SK-N-SH treated with all-trans-retinoic acid at 6 μM for 48 hours (cell line): ENCODE measurements at regions not wholly inside any gene's neighbourhood (a gene's known extent, or its start where the extent isn't known, plus 50 kb on each side); places are given as distances from the start of the nearest gene placed in this dataset.

Experiments used
- ATAC-seq: fragments of 200-7000 bp; cut with Tn5 transposase; 3 replicates; pipeline ENCODE4 v1.9.1; 2020; ENCODE audit warnings: mild to moderate bottlenecking, moderate library complexity
- ARNTL ChIP-seq: fragments of 450-650 bp; formaldehyde crosslinking; IDR thresholded peaks from 2 replicates; pipeline ENCODE4 v1.5.0; 2020; ENCODE audit warnings: low read depth, mild to moderate bottlenecking, moderate library complexity, borderline replicate concordance
- BACH2 ChIP-seq: fragments of 250-450 bp; sonication (Bioruptor Pico); IDR thresholded peaks from 2 replicates; pipeline ENCODE4 v1.9.0; 2021; ENCODE audit warnings: mild to moderate bottlenecking, borderline replicate concordance
- CSDC2 ChIP-seq: fragments of 250-450 bp; sonication (Bioruptor Pico); IDR thresholded peaks from 2 replicates; pipeline ENCODE4 v1.5.0; 2020; ENCODE audit warnings: mild to moderate bottlenecking, moderate library complexity
- GLIS3 ChIP-seq: fragments of 250-450 bp; sonication (Bioruptor Pico); IDR thresholded peaks from 2 replicates; pipeline ENCODE4 v1.5.0; 2020; ENCODE audit warnings: mild to moderate bottlenecking, moderate library complexity
- ISL1 ChIP-seq: fragments of 250-450 bp; sonication (Bioruptor Pico); IDR thresholded peaks from 2 replicates; pipeline ENCODE4 v2.1.2; 2022; ENCODE audit warnings: mild to moderate bottlenecking, moderate library complexity
- OSR1 ChIP-seq: fragments of 250-450 bp; sonication (Bioruptor Pico); IDR thresholded peaks from 2 replicates; pipeline ENCODE4 v1.8.0; 2022; ENCODE audit warnings: moderate library complexity, mild to moderate bottlenecking, inconsistent platforms
- PPARA ChIP-seq: fragments of 250-450 bp; sonication (Bioruptor Pico); IDR thresholded peaks from 2 replicates; pipeline ENCODE4 v1.5.0; 2020; ENCODE audit warnings: mild to moderate bottlenecking, borderline replicate concordance
- RARB ChIP-seq: fragments of 250-450 bp; sonication (Bioruptor Pico); IDR thresholded peaks from 2 replicates; pipeline ENCODE4 v1.8.0; 2021; ENCODE audit warnings: mild to moderate bottlenecking, moderate library complexity
- SNAI2 ChIP-seq: fragments of 250-450 bp; sonication (Bioruptor Pico); IDR thresholded peaks from 2 replicates; pipeline ENCODE4 v1.5.0; 2020; ENCODE audit warnings: mild to moderate bottlenecking, moderate library complexity
- TCF4 ChIP-seq: fragments of 250-450 bp; sonication (Bioruptor Pico); IDR thresholded peaks from 2 replicates; pipeline ENCODE4 v1.8.0; 2021; ENCODE audit warnings: mild to moderate bottlenecking, moderate library complexity, borderline replicate concordance
- TOX ChIP-seq: fragments of 250-450 bp; sonication (Bioruptor Pico); IDR thresholded peaks from 2 replicates; pipeline ENCODE4 v1.8.0; 2021; ENCODE audit warnings: mild to moderate bottlenecking, moderate library complexity, borderline replicate concordance
- ZC3H10 ChIP-seq: fragments of 250-450 bp; sonication (Bioruptor Pico); IDR thresholded peaks from 2 replicates; pipeline ENCODE4 v1.5.1; 2021; ENCODE audit warnings: mild to moderate bottlenecking, moderate library complexity
- ZFP3 ChIP-seq: fragments of 250-450 bp; sonication (Bioruptor Pico); IDR thresholded peaks from 2 replicates; pipeline ENCODE4 v1.5.0; 2020; ENCODE audit warnings: mild to moderate bottlenecking, moderate library complexity
- ZNF565 ChIP-seq: fragments of 450-650 bp; formaldehyde crosslinking; conservative IDR thresholded peaks from 2 replicates; pipeline ENCODE4 v1.5.0; 2020; ENCODE audit warnings: low read depth, mild to moderate bottlenecking, moderate library complexity
- ZNF70 ChIP-seq: fragments of 450-650 bp; formaldehyde crosslinking; IDR thresholded peaks from 2 replicates; pipeline ENCODE4 v1.5.0; 2020; ENCODE audit warnings: mild to moderate bottlenecking, moderate library complexity
- ZNF8 ChIP-seq: fragments of 450-650 bp; formaldehyde crosslinking; IDR thresholded peaks from 2 replicates; pipeline ENCODE4 v1.5.0; 2020; ENCODE audit warnings: mild to moderate bottlenecking, moderate library complexity
- TF ChIP-seq, protein P1 (sequence below): fragments of 250-450 bp; sonication (Bioruptor Pico); IDR thresholded peaks from 2 replicates; pipeline ENCODE4 v1.5.0; 2020; ENCODE audit warnings: mild to moderate bottlenecking, moderate library complexity
- TF ChIP-seq, protein P2 (sequence below): fragments of 250-450 bp; sonication (Bioruptor Pico); IDR thresholded peaks from 2 replicates; pipeline ENCODE4 v1.8.0; 2020; ENCODE audit warnings: mild to moderate bottlenecking, moderate library complexity, borderline replicate concordance
- TF ChIP-seq, protein P3 (sequence below): fragments of 250-450 bp; sonication (Bioruptor Pico); IDR thresholded peaks from 2 replicates; pipeline ENCODE4 v1.8.0; 2021; ENCODE audit warnings: low read depth, mild to moderate bottlenecking, moderate library complexity, borderline replicate concordance
- TF ChIP-seq, protein P4 (sequence below): fragments of 250-450 bp; sonication (Bioruptor Pico); IDR thresholded peaks from 2 replicates; pipeline ENCODE4 v1.5.1; 2021; ENCODE audit warnings: mild to moderate bottlenecking, moderate library complexity
- TF ChIP-seq, protein P5 (sequence below): fragments of 250-450 bp; sonication (Bioruptor Pico); IDR thresholded peaks from 2 replicates; pipeline ENCODE4 v1.5.1; 2020; ENCODE audit warnings: low read depth, mild to moderate bottlenecking, moderate library complexity

DNA sequence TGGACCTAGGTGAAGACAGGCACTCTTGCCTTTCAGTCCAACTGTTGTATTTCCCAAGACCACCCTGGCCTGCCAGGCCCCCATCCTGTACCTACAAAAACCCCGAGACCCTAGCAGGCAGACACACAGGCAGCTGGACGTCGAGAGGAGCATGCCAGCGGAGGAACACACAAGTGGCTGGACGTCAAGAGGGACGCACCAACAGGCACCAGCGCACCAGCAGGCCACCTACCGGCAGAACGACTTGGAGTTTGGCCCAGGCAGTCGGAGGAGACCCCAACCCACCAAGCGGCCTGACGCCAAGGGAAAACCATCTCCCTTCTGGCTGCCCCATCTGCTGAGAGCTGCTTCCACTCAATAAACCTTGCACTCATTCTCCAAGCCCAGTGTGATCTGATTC, 1883.4 kb upstream of the RAG2 start:
- TF ChIP-seq PPARA (CRISPR knock-in tag) (no peak), RARB (CRISPR knock-in tag) (no peak), ISL1 (no peak), ZNF565 (no peak), BACH2 (CRISPR knock-in tag) (no peak), GLIS3 (CRISPR knock-in tag) (no peak), OSR1 (CRISPR knock-in tag) (no peak), SNAI2 (CRISPR knock-in tag) (no peak), ZFP3 (CRISPR knock-in tag) (no peak)
- TF ChIP-seq, protein P1, sequence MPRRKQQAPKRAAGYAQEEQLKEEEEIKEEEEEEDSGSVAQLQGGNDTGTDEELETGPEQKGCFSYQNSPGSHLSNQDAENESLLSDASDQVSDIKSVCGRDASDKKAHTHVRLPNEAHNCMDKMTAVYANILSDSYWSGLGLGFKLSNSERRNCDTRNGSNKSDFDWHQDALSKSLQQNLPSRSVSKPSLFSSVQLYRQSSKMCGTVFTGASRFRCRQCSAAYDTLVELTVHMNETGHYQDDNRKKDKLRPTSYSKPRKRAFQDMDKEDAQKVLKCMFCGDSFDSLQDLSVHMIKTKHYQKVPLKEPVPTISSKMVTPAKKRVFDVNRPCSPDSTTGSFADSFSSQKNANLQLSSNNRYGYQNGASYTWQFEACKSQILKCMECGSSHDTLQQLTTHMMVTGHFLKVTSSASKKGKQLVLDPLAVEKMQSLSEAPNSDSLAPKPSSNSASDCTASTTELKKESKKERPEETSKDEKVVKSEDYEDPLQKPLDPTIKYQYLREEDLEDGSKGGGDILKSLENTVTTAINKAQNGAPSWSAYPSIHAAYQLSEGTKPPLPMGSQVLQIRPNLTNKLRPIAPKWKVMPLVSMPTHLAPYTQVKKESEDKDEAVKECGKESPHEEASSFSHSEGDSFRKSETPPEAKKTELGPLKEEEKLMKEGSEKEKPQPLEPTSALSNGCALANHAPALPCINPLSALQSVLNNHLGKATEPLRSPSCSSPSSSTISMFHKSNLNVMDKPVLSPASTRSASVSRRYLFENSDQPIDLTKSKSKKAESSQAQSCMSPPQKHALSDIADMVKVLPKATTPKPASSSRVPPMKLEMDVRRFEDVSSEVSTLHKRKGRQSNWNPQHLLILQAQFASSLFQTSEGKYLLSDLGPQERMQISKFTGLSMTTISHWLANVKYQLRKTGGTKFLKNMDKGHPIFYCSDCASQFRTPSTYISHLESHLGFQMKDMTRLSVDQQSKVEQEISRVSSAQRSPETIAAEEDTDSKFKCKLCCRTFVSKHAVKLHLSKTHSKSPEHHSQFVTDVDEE (CRISPR knock-in tag): no peak
- ATAC-seq: no peak

DNA sequence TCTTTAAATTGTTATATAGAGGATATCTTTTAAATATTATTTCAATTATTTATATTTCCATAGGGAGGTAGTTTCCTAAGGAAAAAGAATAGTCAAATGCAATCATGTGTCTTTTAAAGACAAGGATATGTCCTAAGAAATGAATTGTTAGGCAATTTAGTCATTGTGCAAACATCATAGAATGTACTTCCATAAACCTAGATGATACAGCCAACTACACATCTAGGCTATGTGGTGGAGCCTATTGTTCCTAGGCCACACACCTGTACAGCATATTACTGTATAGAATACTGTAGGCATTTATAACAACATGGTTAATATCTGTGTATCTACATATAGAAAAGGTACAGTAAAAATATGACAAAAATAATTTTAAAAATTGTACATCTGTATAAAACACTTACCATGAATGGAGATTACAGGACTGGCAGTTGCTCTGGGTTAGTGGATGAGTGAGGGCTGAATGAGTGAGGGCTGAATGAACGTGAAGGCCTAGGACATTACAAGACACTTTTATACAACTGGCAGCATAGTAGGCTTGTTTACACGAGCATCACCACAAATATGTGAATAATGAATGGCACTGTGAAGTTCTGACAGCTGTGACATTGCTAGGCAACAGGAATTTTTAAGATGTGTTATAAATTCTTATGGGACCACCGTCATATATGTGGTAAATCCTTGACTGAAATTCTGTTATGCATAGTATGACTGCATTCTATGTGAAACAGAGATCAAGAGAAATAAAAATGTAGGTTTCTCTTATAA, 1879.0 kb upstream of the RAG2 start:
- TF ChIP-seq SNAI2 (CRISPR knock-in tag) (no peak), TOX (CRISPR knock-in tag) (no peak), ZNF8 (no peak), ISL1 (no peak), ZNF70 (CRISPR knock-in tag) (no peak), BACH2 (CRISPR knock-in tag) (no peak)
- TF ChIP-seq, protein P2, sequence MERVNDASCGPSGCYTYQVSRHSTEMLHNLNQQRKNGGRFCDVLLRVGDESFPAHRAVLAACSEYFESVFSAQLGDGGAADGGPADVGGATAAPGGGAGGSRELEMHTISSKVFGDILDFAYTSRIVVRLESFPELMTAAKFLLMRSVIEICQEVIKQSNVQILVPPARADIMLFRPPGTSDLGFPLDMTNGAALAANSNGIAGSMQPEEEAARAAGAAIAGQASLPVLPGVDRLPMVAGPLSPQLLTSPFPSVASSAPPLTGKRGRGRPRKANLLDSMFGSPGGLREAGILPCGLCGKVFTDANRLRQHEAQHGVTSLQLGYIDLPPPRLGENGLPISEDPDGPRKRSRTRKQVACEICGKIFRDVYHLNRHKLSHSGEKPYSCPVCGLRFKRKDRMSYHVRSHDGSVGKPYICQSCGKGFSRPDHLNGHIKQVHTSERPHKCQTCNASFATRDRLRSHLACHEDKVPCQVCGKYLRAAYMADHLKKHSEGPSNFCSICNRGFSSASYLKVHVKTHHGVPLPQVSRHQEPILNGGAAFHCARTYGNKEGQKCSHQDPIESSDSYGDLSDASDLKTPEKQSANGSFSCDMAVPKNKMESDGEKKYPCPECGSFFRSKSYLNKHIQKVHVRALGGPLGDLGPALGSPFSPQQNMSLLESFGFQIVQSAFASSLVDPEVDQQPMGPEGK (CRISPR knock-in tag): no peak
- no peak for ATAC-seq

DNA sequence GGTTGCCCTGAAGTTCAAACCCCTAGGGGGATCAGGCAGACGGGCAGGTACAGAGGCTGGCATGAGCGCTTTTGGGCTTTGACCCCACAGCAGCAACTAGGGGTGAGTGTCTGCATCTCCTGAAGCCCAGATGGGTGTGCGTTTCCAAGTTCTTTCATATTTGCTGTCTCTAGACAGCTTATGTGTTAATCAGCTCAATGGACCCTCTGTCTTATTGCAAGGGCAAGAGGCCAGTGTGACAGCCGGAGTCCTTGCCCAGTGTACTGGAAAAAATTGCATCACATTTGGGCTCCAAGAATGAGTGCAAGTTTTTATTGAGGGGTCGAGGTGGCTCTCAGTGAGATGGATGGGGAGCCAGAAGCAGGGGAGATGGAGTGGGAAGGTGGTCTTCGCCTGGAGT, 1863.7 kb upstream of the RAG2 start:
- TF ChIP-seq TOX (CRISPR knock-in tag) (no peak), SNAI2 (CRISPR knock-in tag) (no peak)
- TF ChIP-seq, protein P1 (CRISPR knock-in tag): no peak
- TF ChIP-seq, all 23 proteins: peak for 0
- no peak for ATAC-seq

DNA sequence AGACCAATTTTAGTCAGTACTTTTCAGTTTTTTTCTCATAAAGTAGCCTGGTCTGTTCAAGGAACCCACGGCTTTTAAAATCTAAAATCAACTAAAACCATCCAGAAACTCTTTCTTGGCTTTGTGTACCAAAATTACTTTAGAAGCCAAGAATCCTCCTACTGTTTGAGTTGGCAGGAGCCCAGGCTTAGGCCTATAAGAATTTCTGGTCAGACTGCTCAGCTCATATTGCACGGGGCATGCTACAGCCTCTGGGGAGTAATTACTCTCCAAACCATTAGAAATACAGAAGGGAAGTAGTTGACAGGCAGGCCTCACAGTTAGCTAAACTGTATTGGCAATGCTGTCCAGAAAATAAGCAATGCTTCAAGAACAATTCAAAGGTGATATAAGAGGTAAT, 1862.9 kb upstream of the RAG2 start:
- no peak for TF ChIP-seq GLIS3 (CRISPR knock-in tag)

DNA sequence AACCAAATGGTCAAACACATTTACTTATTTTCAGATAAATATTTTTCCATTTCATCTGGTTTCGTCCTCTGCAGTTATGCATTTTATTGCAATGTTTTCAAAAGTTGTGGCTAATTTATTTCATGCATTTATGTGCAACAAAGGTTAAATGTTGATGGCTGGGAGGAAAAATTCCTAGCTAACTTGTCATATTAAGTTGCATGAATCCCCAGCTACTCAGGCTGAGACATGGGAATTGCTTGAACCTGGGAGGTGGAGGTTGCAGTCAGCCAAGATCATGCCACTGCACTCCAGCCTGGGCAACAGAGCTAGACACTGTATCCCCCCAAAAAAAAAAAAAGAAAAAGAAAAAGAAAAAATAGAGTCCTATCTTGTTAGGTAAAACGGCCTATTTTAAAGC, 1862.4 kb upstream of the RAG2 start:
- no peak for ATAC-seq
- TF ChIP-seq TOX (CRISPR knock-in tag) (no peak), CSDC2 (CRISPR knock-in tag) (no peak), ZC3H10 (CRISPR knock-in tag) (no peak), ZNF565 (no peak), ZFP3 (CRISPR knock-in tag) (no peak), TCF4 (CRISPR knock-in tag) (no peak), ARNTL (CRISPR knock-in tag) (no peak)
- TF ChIP-seq, protein P3, sequence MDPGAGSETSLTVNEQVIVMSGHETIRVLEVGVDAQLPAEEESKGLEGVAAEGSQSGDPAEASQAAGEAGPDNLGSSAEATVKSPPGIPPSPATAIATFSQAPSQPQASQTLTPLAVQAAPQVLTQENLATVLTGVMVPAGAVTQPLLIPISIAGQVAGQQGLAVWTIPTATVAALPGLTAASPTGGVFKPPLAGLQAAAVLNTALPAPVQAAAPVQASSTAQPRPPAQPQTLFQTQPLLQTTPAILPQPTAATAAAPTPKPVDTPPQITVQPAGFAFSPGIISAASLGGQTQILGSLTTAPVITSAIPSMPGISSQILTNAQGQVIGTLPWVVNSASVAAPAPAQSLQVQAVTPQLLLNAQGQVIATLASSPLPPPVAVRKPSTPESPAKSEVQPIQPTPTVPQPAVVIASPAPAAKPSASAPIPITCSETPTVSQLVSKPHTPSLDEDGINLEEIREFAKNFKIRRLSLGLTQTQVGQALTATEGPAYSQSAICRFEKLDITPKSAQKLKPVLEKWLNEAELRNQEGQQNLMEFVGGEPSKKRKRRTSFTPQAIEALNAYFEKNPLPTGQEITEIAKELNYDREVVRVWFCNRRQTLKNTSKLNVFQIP (CRISPR knock-in tag): no peak
- TF ChIP-seq, protein P4, sequence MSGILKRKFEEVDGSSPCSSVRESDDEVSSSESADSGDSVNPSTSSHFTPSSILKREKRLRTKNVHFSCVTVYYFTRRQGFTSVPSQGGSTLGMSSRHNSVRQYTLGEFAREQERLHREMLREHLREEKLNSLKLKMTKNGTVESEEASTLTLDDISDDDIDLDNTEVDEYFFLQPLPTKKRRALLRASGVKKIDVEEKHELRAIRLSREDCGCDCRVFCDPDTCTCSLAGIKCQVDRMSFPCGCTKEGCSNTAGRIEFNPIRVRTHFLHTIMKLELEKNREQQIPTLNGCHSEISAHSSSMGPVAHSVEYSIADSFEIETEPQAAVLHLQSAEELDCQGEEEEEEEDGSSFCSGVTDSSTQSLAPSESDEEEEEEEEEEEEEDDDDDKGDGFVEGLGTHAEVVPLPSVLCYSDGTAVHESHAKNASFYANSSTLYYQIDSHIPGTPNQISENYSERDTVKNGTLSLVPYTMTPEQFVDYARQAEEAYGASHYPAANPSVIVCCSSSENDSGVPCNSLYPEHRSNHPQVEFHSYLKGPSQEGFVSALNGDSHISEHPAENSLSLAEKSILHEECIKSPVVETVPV (CRISPR knock-in tag): no peak
- TF ChIP-seq, protein P5, sequence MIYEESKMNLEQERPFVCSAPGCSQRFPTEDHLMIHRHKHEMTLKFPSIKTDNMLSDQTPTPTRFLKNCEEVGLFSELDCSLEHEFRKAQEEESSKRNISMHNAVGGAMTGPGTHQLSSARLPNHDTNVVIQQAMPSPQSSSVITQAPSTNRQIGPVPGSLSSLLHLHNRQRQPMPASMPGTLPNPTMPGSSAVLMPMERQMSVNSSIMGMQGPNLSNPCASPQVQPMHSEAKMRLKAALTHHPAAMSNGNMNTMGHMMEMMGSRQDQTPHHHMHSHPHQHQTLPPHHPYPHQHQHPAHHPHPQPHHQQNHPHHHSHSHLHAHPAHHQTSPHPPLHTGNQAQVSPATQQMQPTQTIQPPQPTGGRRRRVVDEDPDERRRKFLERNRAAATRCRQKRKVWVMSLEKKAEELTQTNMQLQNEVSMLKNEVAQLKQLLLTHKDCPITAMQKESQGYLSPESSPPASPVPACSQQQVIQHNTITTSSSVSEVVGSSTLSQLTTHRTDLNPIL: no peak

More for the DNA sequence above, 1862.9 kb upstream of the RAG2 start:
- no peak for ATAC-seq
